Vagina (tissue), 2 donors: ENCODE measurements at regions not wholly inside any gene's neighbourhood (a gene's known extent, or its start where the extent isn't known, plus 50 kb on each side); places are given as distances from the start of the nearest gene placed in this dataset.

ENCODE experiments used
- POLR2A ChIP-seq, 2 donors: fragments of 450-650 bp; IDR thresholded peaks; one replicate each; pipeline ENCODE4 v1.6.1; 2017; ENCODE audit warnings: antibody characterized with exemption in 2 of 2, mild to moderate bottlenecking in 2 of 2, moderate library complexity in 2 of 2
- TF ChIP-seq, protein P1 (sequence below), 3 experiments: fragments of 450-650 bp in 2 of 3; fragments of 200-600 bp in 1 of 3; sonication (generic) in 1 of 3; IDR thresholded peaks; one replicate each; pipeline ENCODE4 v1.5.1; 2017 to 2019; ENCODE audit warnings: antibody characterized with exemption in 3 of 3, mild to moderate bottlenecking in 2 of 3, moderate library complexity in 2 of 3

DNA sequence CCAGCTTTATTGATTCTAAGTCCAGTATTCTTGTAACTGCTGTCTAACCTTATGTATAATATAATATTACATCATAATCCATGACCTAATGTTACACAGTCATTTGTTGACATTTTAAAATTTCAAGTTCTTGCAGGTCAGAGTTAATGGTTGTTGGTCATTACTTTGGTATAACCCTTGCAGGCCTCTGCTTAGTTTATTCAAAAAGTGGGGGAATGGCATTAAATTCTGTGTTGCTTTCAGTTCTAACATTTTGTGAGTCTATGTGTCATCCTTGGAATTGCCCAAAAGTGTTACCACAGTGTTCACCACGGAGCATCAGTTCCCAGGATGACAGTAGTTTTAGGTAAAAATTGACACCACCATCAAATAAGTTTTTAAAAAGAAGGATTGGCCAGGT is 174.8 kb upstream of the BCL6 start:
- TF ChIP-seq, protein P1, sequence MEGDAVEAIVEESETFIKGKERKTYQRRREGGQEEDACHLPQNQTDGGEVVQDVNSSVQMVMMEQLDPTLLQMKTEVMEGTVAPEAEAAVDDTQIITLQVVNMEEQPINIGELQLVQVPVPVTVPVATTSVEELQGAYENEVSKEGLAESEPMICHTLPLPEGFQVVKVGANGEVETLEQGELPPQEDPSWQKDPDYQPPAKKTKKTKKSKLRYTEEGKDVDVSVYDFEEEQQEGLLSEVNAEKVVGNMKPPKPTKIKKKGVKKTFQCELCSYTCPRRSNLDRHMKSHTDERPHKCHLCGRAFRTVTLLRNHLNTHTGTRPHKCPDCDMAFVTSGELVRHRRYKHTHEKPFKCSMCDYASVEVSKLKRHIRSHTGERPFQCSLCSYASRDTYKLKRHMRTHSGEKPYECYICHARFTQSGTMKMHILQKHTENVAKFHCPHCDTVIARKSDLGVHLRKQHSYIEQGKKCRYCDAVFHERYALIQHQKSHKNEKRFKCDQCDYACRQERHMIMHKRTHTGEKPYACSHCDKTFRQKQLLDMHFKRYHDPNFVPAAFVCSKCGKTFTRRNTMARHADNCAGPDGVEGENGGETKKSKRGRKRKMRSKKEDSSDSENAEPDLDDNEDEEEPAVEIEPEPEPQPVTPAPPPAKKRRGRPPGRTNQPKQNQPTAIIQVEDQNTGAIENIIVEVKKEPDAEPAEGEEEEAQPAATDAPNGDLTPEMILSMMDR (IDR thresholded peaks at IDR 0.05) = no peak
- no peak for TF ChIP-seq POLR2A (IDR thresholded peaks at IDR 0.05)
